Epithelial cell of proximal tubule (primary cell): ENCODE measurements at regions not wholly inside any gene's neighbourhood (a gene's known extent, or its start where the extent isn't known, plus 50 kb on each side); places are given as distances from the start of the nearest gene placed in this dataset.
"Not testable (repeated sequence)": the region's sequence is repeated elsewhere in the genome, so short reads cannot be mapped to it uniquely, and the experiment has no call there.

Source experiments
- DNase-seq: peaks from one replicate; pipeline ENCODE4 v3.0.0-alpha.2; 2011; ENCODE audit warnings: low read depth
- H3K4me3 ChIP-seq: 2 replicates; pipeline ENCODE4 v1.5.1; 2011; ENCODE audit warnings: low read depth, mild to moderate bottlenecking, low read length
- CTCF ChIP-seq: conservative IDR thresholded peaks from 2 replicates; pipeline ENCODE4 v1.5.1; 2012; ENCODE audit warnings: low read depth, mild to moderate bottlenecking, low read length

GRCh38 chr5:85458319-85458718 lies 1073.6 kb upstream of the EDIL3 start:
- no peak for TF ChIP-seq CTCF
- no peak overlapping the region for H3K4me3 ChIP-seq
- no peak for DNase-seq

- no peak for DNase-seq
- H3K4me3 ChIP-seq, result no peak overlapping the region
- no peak for TF ChIP-seq CTCF
Observed at GRCh38 chr5:85462957-85463356, 1078.3 kb upstream of the EDIL3 start.

GRCh38 chr5:85466423-85466822 lies 1081.7 kb upstream of the EDIL3 start:
- no peak for DNase-seq
- H3K4me3 ChIP-seq, result no peak overlapping the region
- TF ChIP-seq CTCF, result no peak

- DNase-seq, result no peak
- no peak for TF ChIP-seq CTCF
- no peak overlapping the region for H3K4me3 ChIP-seq
Observed at GRCh38 chr5:85472749-85473148, 1088.1 kb upstream of the EDIL3 start.

- DNase-seq, H3K4me3 ChIP-seq: not testable (repeated sequence)
Observed at GRCh38 chr5:85475151-85475550, 1090.5 kb upstream of the EDIL3 start.

GRCh38 chr5:85476617-85477016 lies 1091.9 kb upstream of the EDIL3 start:
- no peak overlapping the region for H3K4me3 ChIP-seq
- no peak for TF ChIP-seq CTCF
- no peak for DNase-seq

- DNase-seq, result no peak
- TF ChIP-seq CTCF, result no peak
- no peak overlapping the region for H3K4me3 ChIP-seq
Observed at GRCh38 chr5:85479849-85480248, 1095.2 kb upstream of the EDIL3 start.
